HepG2 (cell line): ENCODE measurements at regions not wholly inside any gene's neighbourhood (a gene's known extent, or its start where the extent isn't known, plus 50 kb on each side); places are given as distances from the start of the nearest gene placed in this dataset.
"Not testable (repeated sequence)": the region's sequence is repeated elsewhere in the genome, so short reads cannot be mapped to it uniquely, and the experiment has no call there.

Source experiments
- ATAC-seq: fragments of 200-7000 bp; cut with Tn5 transposase; 3 replicates; pipeline ENCODE4 v1.9.1; 2020; ENCODE audit warnings: mild to moderate bottlenecking, moderate library complexity
- BruUV-seq: library from RNA; stranded (reverse); fragments of 400-500 nt; replicated peaks from 2 replicates; lab custom pipeline; 2021; lab: Mats Ljungman, UMichigan
- CTCF ChIA-PET: fragments of 300-600 bp; formaldehyde crosslinking; extraction: SDS; loops from one replicate; lab custom pipeline; 2021; ENCODE audit warnings: low total read pairs, inconsistent platforms, low intra/inter-chr PET ratio; lab: Yijun Ruan, JAX
- POLR2A ChIA-PET: fragments of 350-600 bp; sonication (Branson Sonifier 250); formaldehyde crosslinking; loops from one replicate; lab custom pipeline; 2020; ENCODE audit warnings: antibody characterized with exemption, inconsistent platforms; lab: Yijun Ruan, JAX
- DNase-seq: peaks from one replicate; pipeline ENCODE4 v3.0.0-alpha.2; 2015; ENCODE audit warnings: low spot score
- FAIRE-seq: peaks from 3 replicates; lab custom pipeline; 2011; peaks lifted over from hg19 to GRCh38; lab: Jason Lieb, UNC
- H2AFZ ChIP-seq: one replicate; pipeline ENCODE4 v1.6.1; 2011; ENCODE audit warnings: low read length, inconsistent platforms
- H3K27ac ChIP-seq: fragments of 300-600 bp; 3 replicates; pipeline ENCODE4 v1.8.0; 2011; ENCODE audit warnings: mixed run types, mild to moderate bottlenecking, mixed read lengths, low read length, inconsistent platforms; ENCODE audit not compliant: insufficient read depth; ENCODE audit errors: extremely low read length
- H3K27me3 ChIP-seq, 2 experiments: fragments of 200-600 bp in 1 of 2; 2 replicates in 1 of 2; 3 replicates in 1 of 2; pipeline versions ENCODE4 v1.6.0 to v1.8.0; 2011; ENCODE audit warnings: low read length in 2 of 2, mild to moderate bottlenecking in 2 of 2, moderate library complexity in 2 of 2, inconsistent platforms in 1 of 2; ENCODE audit not compliant: insufficient read depth in 2 of 2, control insufficient read depth in 1 of 2
- H3K36me3 ChIP-seq, 2 experiments: fragments of 200-600 bp in 1 of 2; replicated peaks in 1 of 2; 2 replicates in 1 of 2; 3 replicates in 1 of 2; pipeline versions ENCODE4 v1.5.1 to v1.8.0; 2011; ENCODE audit warnings: low read length in 2 of 2, inconsistent platforms in 1 of 2; ENCODE audit not compliant: insufficient read depth in 2 of 2, control insufficient read depth in 1 of 2
- H3K4me1 ChIP-seq: 2 replicates; pipeline ENCODE4 v1.5.1; 2012; ENCODE audit warnings: low read length, inconsistent platforms; ENCODE audit not compliant: insufficient read depth
- H3K4me2 ChIP-seq: 2 replicates; pipeline ENCODE4 v1.6.0; 2011; ENCODE audit warnings: low read depth, low read length, inconsistent platforms
- H3K4me3 ChIP-seq, 3 experiments: fragments of 200-600 bp in 1 of 3; sonication (generic), shearing (Covaris generic) in 1 of 3; replicated peaks in 1 of 3; 2 replicates each; pipeline ENCODE4 v1.5.1; 2011 to 2016; ENCODE audit warnings: low read length in 3 of 3, inconsistent platforms in 2 of 3, low read depth in 2 of 3, mild to moderate bottlenecking in 2 of 3, control low read depth in 1 of 3, mixed read lengths in 1 of 3; ENCODE audit not compliant: insufficient read depth in 1 of 3
- H3K79me2 ChIP-seq: one replicate; pipeline ENCODE4 v1.6.1; 2011; ENCODE audit warnings: low read length, inconsistent platforms; ENCODE audit not compliant: insufficient read depth
- H3K9ac ChIP-seq: 2 replicates; pipeline ENCODE4 v1.6.0; 2011; ENCODE audit warnings: mild to moderate bottlenecking, low read depth, low read length, inconsistent platforms; ENCODE audit not compliant: insufficient read depth
- H3K9me3 ChIP-seq: 2 replicates; pipeline ENCODE4 v1.5.1; 2012; ENCODE audit warnings: mild to moderate bottlenecking, low read length
- H4K20me1 ChIP-seq: 2 replicates; pipeline ENCODE4 v1.6.0; 2011; ENCODE audit warnings: inconsistent platforms, mild to moderate bottlenecking, low read length, moderate library complexity; ENCODE audit not compliant: insufficient read depth
- ATM ChIP-seq: fragments of 450-650 bp; IDR thresholded peaks from 2 replicates; pipeline ENCODE4 v1.7.1; 2017; ENCODE audit warnings: mild to moderate bottlenecking, borderline replicate concordance
- HNF4A ChIP-seq: sonication (generic); formaldehyde crosslinking; IDR thresholded peaks from 2 replicates; pipeline ENCODE4 v1.4.0; 2020; ENCODE audit warnings: missing genetic modification reagents
- JARID2 ChIP-seq: sonication (generic); formaldehyde crosslinking; IDR thresholded peaks from 2 replicates; pipeline ENCODE4 v1.8.1; 2023; ENCODE audit warnings: missing genetic modification reagents, inconsistent platforms; ENCODE audit not compliant: insufficient replicate concordance
- RFX5 ChIP-seq: IDR thresholded peaks from 2 replicates; pipeline ENCODE4 v1.6.1; 2011; ENCODE audit warnings: low read depth, low read length, improper control_type of control experiment
- SMAD9 ChIP-seq: sonication (generic); formaldehyde crosslinking; IDR thresholded peaks from 2 replicates; pipeline ENCODE4 v1.5.1; 2020; ENCODE audit warnings: mild to moderate bottlenecking, missing genetic modification reagents
- ZNF124 ChIP-seq: sonication (generic); formaldehyde crosslinking; IDR thresholded peaks from 2 replicates; pipeline ENCODE4 v1.4.0; 2020; ENCODE audit warnings: missing genetic modification reagents
- ZNF180 ChIP-seq: sonication (generic); formaldehyde crosslinking; IDR thresholded peaks from 2 replicates; pipeline ENCODE4 v1.4.0; 2020; ENCODE audit warnings: low read depth, missing genetic modification reagents, borderline replicate concordance
- ZNF460 ChIP-seq: sonication (generic); formaldehyde crosslinking; IDR thresholded peaks from 2 replicates; pipeline ENCODE4 v1.5.1; 2020; ENCODE audit warnings: missing genetic modification reagents, mild to moderate bottlenecking, borderline replicate concordance
- WGBS: methylation state at CpG from one replicate; pipeline ENCODE4 v1.1.6; 2017; ENCODE audit warnings: low lambda C conversion rate; 5-methylcytosine and 5-hydroxymethylcytosine counted together
- in situ Hi-C: cut with HindIII; loops from 2 replicates; pipeline ENCODE4 v1.10.0; 2017; ENCODE audit warnings: low pct_unique_long_range_greater_than_20kb; ENCODE audit not compliant: extremely low pct_ligation_motif_present
- intact Hi-C: fragments of 100-400 bp; cut with micrococcal nuclease; formaldehyde crosslinking; loops from one replicate; pipeline ENCODE4 v1.10.0; 2022; ENCODE audit not compliant: unreplicated experiment
- TF ChIP-seq, protein P1 (sequence below), 2 experiments: fragments of 450-650 bp in 1 of 2; sonication (generic) in 1 of 2; formaldehyde crosslinking; IDR thresholded peaks; 2 replicates each; pipeline versions ENCODE4 v1.5.0 to v1.8.0; 2020 to 2022; ENCODE audit warnings: mild to moderate bottlenecking in 1 of 2, missing genetic modification reagents in 1 of 2
- TF ChIP-seq, protein P2 (sequence below): fragments of 450-650 bp; IDR thresholded peaks from 2 replicates; pipeline ENCODE4 v1.6.1; 2016

DNA sequence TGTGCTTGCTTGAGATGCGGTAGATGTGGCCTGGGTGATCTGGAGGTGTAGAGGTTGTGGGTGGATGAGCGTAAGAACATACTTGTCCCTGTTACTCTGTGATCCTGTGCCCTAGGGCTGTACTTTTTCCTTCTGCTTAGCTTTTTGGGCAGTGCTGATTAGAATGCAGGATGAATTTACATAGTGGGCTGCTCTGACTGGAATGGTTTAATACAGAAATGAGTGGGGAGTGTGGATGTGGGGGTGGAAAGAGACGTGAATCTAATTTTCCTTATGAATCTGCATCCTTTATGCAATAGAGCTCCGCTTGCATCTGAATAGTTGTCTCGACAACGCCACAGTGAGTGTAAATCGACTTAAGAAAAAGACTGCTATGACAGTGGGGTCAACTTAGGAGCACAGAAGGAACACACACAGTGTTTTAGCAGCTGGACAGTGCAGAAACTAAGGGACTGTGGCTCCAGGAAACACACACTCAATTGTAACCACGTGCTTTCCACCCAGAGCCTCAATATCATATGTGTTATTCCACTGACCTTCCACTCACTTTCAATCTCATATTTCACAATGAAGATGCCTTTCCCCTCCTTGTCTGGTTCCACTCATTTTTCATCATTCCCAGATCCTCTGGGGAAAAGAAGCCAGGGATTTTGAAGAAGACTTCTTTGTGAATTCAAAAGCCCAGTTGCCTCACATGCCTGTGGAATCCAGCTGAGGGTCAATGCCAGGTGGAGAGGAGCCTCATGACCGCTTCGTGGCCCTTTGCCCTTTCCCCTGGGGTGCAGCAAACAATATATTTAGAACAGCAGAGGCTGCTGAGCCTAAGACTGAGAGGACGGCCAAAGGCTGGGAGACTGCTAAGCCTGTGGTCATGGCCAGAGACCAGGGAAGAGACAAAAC is 91.4 kb downstream of the BMP15 start:
- ATAC-seq, H2AFZ ChIP-seq, H3K27ac ChIP-seq, H3K36me3 ChIP-seq, in situ Hi-C loops, H4K20me1 ChIP-seq, H3K4me2 ChIP-seq, POLR2A ChIA-PET, H3K9ac ChIP-seq, BruUV-seq, CTCF ChIA-PET, H3K79me2 ChIP-seq, DNase-seq, H3K4me1 ChIP-seq, H3K9me3 ChIP-seq, H3K4me3 ChIP-seq, H3K27me3 ChIP-seq, FAIRE-seq, intact Hi-C loops: not testable (repeated sequence)
- 21% methylated on average over 10 of the region's 11 CpGs for WGBS

DNA sequence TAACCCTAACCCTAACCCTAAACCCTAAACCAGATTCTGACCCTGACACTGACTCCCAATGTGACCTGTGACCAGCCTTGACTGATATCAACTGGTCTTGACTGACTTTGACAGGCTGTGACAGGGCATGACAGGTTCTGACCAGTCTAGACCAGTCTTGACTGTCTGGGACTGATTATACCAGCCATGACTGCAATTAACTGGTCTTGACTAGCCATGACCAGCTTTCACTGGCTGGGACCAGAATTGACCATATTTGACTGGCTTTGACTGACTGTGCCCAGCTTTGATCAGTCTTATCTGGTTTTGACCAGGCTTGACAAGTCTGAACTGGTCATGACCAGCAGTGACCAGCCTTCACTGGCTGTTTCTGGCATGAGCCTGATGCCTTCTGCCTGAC is 95.5 kb downstream of the BMP15 start:
- no peak overlapping the region for H3K4me2 ChIP-seq
- H4K20me1 ChIP-seq: no peaks in the 10 kb centered on the region
- FAIRE-seq (no peak), DNase-seq (no peak), ATAC-seq (no peak)
- H2AFZ ChIP-seq: no peak overlapping the region
- H3K9me3 ChIP-seq: no peaks in the 10 kb centered on the region
- TF ChIP-seq, protein P1, sequence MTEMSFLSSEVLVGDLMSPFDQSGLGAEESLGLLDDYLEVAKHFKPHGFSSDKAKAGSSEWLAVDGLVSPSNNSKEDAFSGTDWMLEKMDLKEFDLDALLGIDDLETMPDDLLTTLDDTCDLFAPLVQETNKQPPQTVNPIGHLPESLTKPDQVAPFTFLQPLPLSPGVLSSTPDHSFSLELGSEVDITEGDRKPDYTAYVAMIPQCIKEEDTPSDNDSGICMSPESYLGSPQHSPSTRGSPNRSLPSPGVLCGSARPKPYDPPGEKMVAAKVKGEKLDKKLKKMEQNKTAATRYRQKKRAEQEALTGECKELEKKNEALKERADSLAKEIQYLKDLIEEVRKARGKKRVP (CRISPR knock-in tag; IDR thresholded peaks at IDR 0.05): no peak
- TF ChIP-seq SMAD9 (CRISPR knock-in tag) (no peak), ATM (no peak), ZNF460 (CRISPR knock-in tag) (no peak), JARID2 (CRISPR knock-in tag) (no peak), ZNF180 (CRISPR knock-in tag) (no peak), HNF4A (CRISPR knock-in tag) (no peak), ZNF124 (CRISPR knock-in tag) (no peak), RFX5 (no peak)
- TF ChIP-seq, protein P2, sequence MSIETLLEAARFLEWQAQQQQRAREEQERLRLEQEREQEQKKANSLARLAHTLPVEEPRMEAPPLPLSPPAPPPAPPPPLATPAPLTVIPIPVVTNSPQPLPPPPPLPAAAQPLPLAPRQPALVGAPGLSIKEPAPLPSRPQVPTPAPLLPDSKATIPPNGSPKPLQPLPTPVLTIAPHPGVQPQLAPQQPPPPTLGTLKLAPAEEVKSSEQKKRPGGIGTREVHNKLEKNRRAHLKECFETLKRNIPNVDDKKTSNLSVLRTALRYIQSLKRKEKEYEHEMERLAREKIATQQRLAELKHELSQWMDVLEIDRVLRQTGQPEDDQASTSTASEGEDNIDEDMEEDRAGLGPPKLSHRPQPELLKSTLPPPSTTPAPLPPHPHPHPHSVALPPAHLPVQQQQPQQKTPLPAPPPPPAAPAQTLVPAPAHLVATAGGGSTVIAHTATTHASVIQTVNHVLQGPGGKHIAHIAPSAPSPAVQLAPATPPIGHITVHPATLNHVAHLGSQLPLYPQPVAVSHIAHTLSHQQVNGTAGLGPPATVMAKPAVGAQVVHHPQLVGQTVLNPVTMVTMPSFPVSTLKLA: no peak
- ChIA-PET CTCF (no interaction called here), POLR2A (no interaction called here)
- no peaks in the 10 kb centered on the region for H3K79me2 ChIP-seq
- H3K9ac ChIP-seq: no peak overlapping the region
- no peak overlapping the region for H3K4me3 ChIP-seq
- no peak overlapping the region for H3K27ac ChIP-seq
- no TSS peak for BruUV-seq
- H3K36me3 ChIP-seq: no peaks in the 10 kb centered on the region
- intact Hi-C loops: no loop called here
- in situ Hi-C loops: no loop called here
- H3K27me3 ChIP-seq: no peaks in the 10 kb centered on the region
- no peaks in the 10 kb centered on the region for H3K4me1 ChIP-seq
